H9 (cell line): ENCODE measurements at regions not wholly inside any gene's neighbourhood (a gene's known extent, or its start where the extent isn't known, plus 50 kb on each side); places are given as distances from the start of the nearest gene placed in this dataset.

ENCODE experiments used
- DNase-seq: peaks from one replicate; pipeline ENCODE4 v3.0.0-alpha.2; 2017
- H2AFZ ChIP-seq: one replicate; pipeline ENCODE4 v1.6.1; 2013; ENCODE audit warnings: mild to moderate bottlenecking, low read length, control low read depth, moderate library complexity
- H2AK5ac ChIP-seq: 2 replicates; pipeline ENCODE4 v1.6.1; 2013; ENCODE audit warnings: low read length, control low read depth, mixed read lengths; ENCODE audit not compliant: insufficient read length
- H2BK120ac ChIP-seq: one replicate; pipeline ENCODE4 v1.6.1; 2013; ENCODE audit warnings: low read depth, mild to moderate bottlenecking, low read length, control low read depth, inconsistent platforms; ENCODE audit not compliant: poor library complexity, severe bottlenecking
- H2BK12ac ChIP-seq: 2 replicates; pipeline ENCODE4 v1.6.1; 2013; ENCODE audit warnings: low read length, control low read depth, mixed read lengths, low read depth; ENCODE audit not compliant: insufficient read length
- H2BK15ac ChIP-seq: 2 replicates; pipeline ENCODE4 v1.6.1; 2013; ENCODE audit warnings: low read depth, low read length, control low read depth
- H2BK20ac ChIP-seq: one replicate; pipeline ENCODE4 v1.6.1; 2013; ENCODE audit warnings: low read depth, mild to moderate bottlenecking, low read length, control low read depth, inconsistent platforms; ENCODE audit not compliant: poor library complexity, severe bottlenecking
- H2BK5ac ChIP-seq: 2 replicates; pipeline ENCODE4 v1.6.1; 2013; ENCODE audit warnings: low read length, control low read depth, mixed read lengths; ENCODE audit not compliant: insufficient read length
- H3K14ac ChIP-seq: 2 replicates; pipeline ENCODE4 v1.6.1; 2013; ENCODE audit warnings: low read length, control low read depth; ENCODE audit not compliant: insufficient read depth
- H3K18ac ChIP-seq: 2 replicates; pipeline ENCODE4 v1.6.1; 2013; ENCODE audit warnings: low read depth, mild to moderate bottlenecking, mixed read lengths, low read length, control low read depth; ENCODE audit not compliant: insufficient read length
- H3K23ac ChIP-seq: 2 replicates; pipeline ENCODE4 v1.6.1; 2013; ENCODE audit warnings: low read length, control low read depth, mixed read lengths, low read depth; ENCODE audit not compliant: insufficient read length
- H3K23me2 ChIP-seq: 2 replicates; pipeline ENCODE4 v1.6.1; 2013; ENCODE audit warnings: low read depth, mild to moderate bottlenecking, mixed read lengths, low read length, control low read depth; ENCODE audit not compliant: insufficient read length, poor library complexity, severe bottlenecking
- H3K27ac ChIP-seq: 2 replicates; pipeline ENCODE4 v1.5.1; 2013; ENCODE audit warnings: low read length, control low read depth, mixed read lengths, low read depth; ENCODE audit not compliant: insufficient read length
- H3K27me3 ChIP-seq: 2 replicates; pipeline ENCODE4 v1.6.1; 2013; ENCODE audit warnings: low read length, control low read depth, inconsistent platforms; ENCODE audit not compliant: insufficient read depth
- H3K4ac ChIP-seq: 2 replicates; pipeline ENCODE4 v1.6.1; 2013; ENCODE audit warnings: low read depth, mild to moderate bottlenecking, control low read depth, inconsistent platforms, low read length, moderate library complexity
- H3K4me1 ChIP-seq: 2 replicates; pipeline ENCODE4 v1.6.1; 2013; ENCODE audit warnings: low read length, control low read depth, inconsistent platforms; ENCODE audit not compliant: insufficient read depth
- H3K4me2 ChIP-seq: 2 replicates; pipeline ENCODE4 v1.6.1; 2013; ENCODE audit warnings: low read length, control low read depth, mixed read lengths; ENCODE audit not compliant: insufficient read length, insufficient read depth
- H3K56ac ChIP-seq: 2 replicates; pipeline ENCODE4 v1.6.1; 2013; ENCODE audit warnings: low read depth, mild to moderate bottlenecking, mixed read lengths, low read length, control low read depth; ENCODE audit not compliant: insufficient read length
- H3K79me1 ChIP-seq: 2 replicates; pipeline ENCODE4 v1.6.1; 2013; ENCODE audit warnings: low read depth, mild to moderate bottlenecking, moderate library complexity, low read length, control low read depth, inconsistent platforms; ENCODE audit not compliant: insufficient read depth, poor library complexity, severe bottlenecking
- H3K79me2 ChIP-seq: 2 replicates; pipeline ENCODE4 v1.6.1; 2013; ENCODE audit warnings: low read length, control low read depth, inconsistent platforms; ENCODE audit not compliant: insufficient read depth
- H3K9ac ChIP-seq: 2 replicates; pipeline ENCODE4 v1.6.1; 2013; ENCODE audit warnings: low read length, control low read depth, mixed read lengths; ENCODE audit not compliant: insufficient read length; ENCODE audit errors: extremely low read depth
- H3K9me3 ChIP-seq: one replicate; pipeline ENCODE4 v1.6.1; 2013; ENCODE audit warnings: low read depth, low read length, inconsistent platforms; ENCODE audit not compliant: control insufficient read depth
- H3T11ph ChIP-seq: one replicate; pipeline ENCODE4 v1.6.1; 2013; ENCODE audit warnings: mild to moderate bottlenecking, low read length, control low read depth, inconsistent platforms
- H4K20me1 ChIP-seq: one replicate; pipeline ENCODE4 v1.6.1; 2013; ENCODE audit not compliant: control insufficient read depth, insufficient read length, insufficient read depth
- H4K5ac ChIP-seq: 2 replicates; pipeline ENCODE4 v1.6.1; 2013; ENCODE audit warnings: low read depth, mild to moderate bottlenecking, mixed read lengths, low read length, control low read depth; ENCODE audit not compliant: insufficient read length
- H4K8ac ChIP-seq: replicated peaks from 2 replicates; pipeline ENCODE4 v1.6.1; 2013; ENCODE audit warnings: low read length, control low read depth, mixed read lengths, low read depth; ENCODE audit not compliant: insufficient read length
- H4K91ac ChIP-seq: 2 replicates; pipeline ENCODE4 v1.6.1; 2013; ENCODE audit warnings: low read depth, mild to moderate bottlenecking, moderate library complexity, mixed read lengths, low read length, control low read depth; ENCODE audit not compliant: insufficient read length
- H3K27ac Mint-ChIP-seq, 3 experiments: 2 replicates in 2 of 3; 3 replicates in 1 of 3; pipeline ENCODE4 v1.8.0; 2020 to 2021; ENCODE audit warnings: mixed read lengths in 3 of 3, mild to moderate bottlenecking in 1 of 3, moderate library complexity in 1 of 3
- H3K27me3 Mint-ChIP-seq: 2 replicates; pipeline ENCODE4 v1.8.0; 2021; ENCODE audit warnings: low read depth, mild to moderate bottlenecking, moderate library complexity, mixed read lengths
- H3K36me3 Mint-ChIP-seq, 3 experiments: 2 replicates in 2 of 3; 3 replicates in 1 of 3; pipeline ENCODE4 v1.8.0; 2020 to 2021; ENCODE audit warnings: low read depth in 3 of 3, mixed read lengths in 3 of 3; ENCODE audit not compliant: insufficient read depth in 1 of 3
- H3K4me1 Mint-ChIP-seq, 2 experiments: 2 replicates each; pipeline ENCODE4 v1.8.0; 2020; ENCODE audit warnings: mixed read lengths in 2 of 2
- H3K4me3 Mint-ChIP-seq, 2 experiments: 2 replicates in 1 of 2; 3 replicates in 1 of 2; pipeline ENCODE4 v1.8.0; 2020 to 2021; ENCODE audit warnings: mild to moderate bottlenecking in 2 of 2, mixed read lengths in 2 of 2, moderate library complexity in 1 of 2
- H3K9me3 Mint-ChIP-seq, 2 experiments: 2 replicates in 1 of 2; 3 replicates in 1 of 2; pipeline ENCODE4 v1.8.0; 2020; ENCODE audit warnings: mild to moderate bottlenecking in 2 of 2, mixed read lengths in 2 of 2, moderate library complexity in 1 of 2
- CTCF ChIP-seq: fragments of 200-600 bp; sonication (generic); conservative IDR thresholded peaks from 3 replicates; pipeline ENCODE4 v1.8.0; 2021; ENCODE audit warnings: antibody characterized with exemption, mild to moderate bottlenecking
- WGBS: extraction: QIAGEN DNeasy Blood & Tissue Kit; methylation state at CpG from one replicate; pipeline ENCODE4 v1.1.7; 2013; ENCODE audit warnings: missing lambda C conversion rate, low lambda C conversion rate, mixed read lengths; ENCODE audit not compliant: insufficient read length; ENCODE audit errors: extremely low coverage; 5-methylcytosine and 5-hydroxymethylcytosine counted together

DNA sequence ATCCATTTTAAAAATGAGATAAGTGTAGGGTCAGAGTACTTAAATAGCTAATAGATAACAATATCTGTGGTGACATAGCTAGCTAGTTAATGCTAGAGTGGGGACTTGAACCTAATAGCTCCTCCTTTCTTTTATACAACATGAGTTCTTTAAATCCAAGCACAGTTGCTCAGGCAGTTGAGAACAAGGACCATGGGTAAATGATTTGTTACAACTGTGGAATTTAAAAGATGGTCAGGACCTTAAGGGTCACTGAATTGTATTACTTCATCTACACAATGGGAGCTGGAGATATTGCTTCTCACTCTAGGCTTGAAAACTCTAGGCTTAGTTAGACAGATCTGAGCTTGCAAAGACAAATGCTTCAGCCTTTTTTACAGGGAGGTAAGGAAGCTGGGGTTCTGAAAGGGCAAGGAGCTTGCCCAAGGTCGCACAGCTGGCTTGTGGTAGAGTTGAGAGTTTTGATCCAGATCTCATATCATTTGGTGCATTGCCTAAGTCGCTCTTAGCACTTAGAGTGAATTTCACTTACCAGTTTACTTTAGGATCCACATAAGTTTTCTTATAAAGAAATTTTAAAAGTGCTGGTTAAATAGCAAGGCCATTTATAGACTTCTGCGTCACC lies 90.2 kb downstream of the EDEM1 start:
- DNase-seq, result no peak
- H3K9ac ChIP-seq, result no peak overlapping the region
- H4K8ac ChIP-seq, result no peak overlapping the region
- H3K79me2 ChIP-seq, result no peaks in the 10 kb centered on the region
- no peak overlapping the region for H2BK15ac ChIP-seq
- no peak overlapping the region for H3K56ac ChIP-seq
- H3K79me1 ChIP-seq, result no peaks in the 10 kb centered on the region
- no peaks in the 10 kb centered on the region for H3K4me1 Mint-ChIP-seq
- H3K4ac ChIP-seq, result no peak overlapping the region
- no peak overlapping the region for H3K18ac ChIP-seq
- peaks cover 15 to 18% of the 10 kb centered on the region in 2 experiments for H3K9me3 Mint-ChIP-seq
- H2BK12ac ChIP-seq, result no peak overlapping the region
- H3K27me3 Mint-ChIP-seq, result no peaks in the 10 kb centered on the region
- H3K23me2 ChIP-seq, result no peaks in the 10 kb centered on the region
- H3K36me3 Mint-ChIP-seq, result peaks cover 4 to 6% (median 5%) of the 10 kb centered on the region in 3 experiments; a peak in 4 of 7 replicates
- no peak overlapping the region for H3K27ac Mint-ChIP-seq
- no peaks in the 10 kb centered on the region for H3K27me3 ChIP-seq
- H3T11ph ChIP-seq, result no peak overlapping the region
- H4K91ac ChIP-seq, result no peak overlapping the region
- no peak overlapping the region for H2BK120ac ChIP-seq
- no peak overlapping the region for H2BK5ac ChIP-seq
- H3K9me3 ChIP-seq, result no peaks in the 10 kb centered on the region
- no peak overlapping the region for H3K14ac ChIP-seq
- no peak overlapping the region for H3K4me2 ChIP-seq
- no CpG with 5 or more reads among the region's 3 CpGs for WGBS
- H2AK5ac ChIP-seq, result no peak overlapping the region
- H4K5ac ChIP-seq, result no peak overlapping the region
- no peaks in the 10 kb centered on the region for H4K20me1 ChIP-seq
- H2AFZ ChIP-seq, result no peak overlapping the region
- no peak overlapping the region for H3K27ac ChIP-seq
- no peak overlapping the region for H2BK20ac ChIP-seq
- TF ChIP-seq CTCF, result no peak
- H3K4me3 Mint-ChIP-seq, result no peak overlapping the region
- H3K4me1 ChIP-seq, result no peaks in the 10 kb centered on the region
- H3K23ac ChIP-seq, result no peak overlapping the region
